ENCODE measurements at regions not wholly inside any gene's neighbourhood (a gene's known extent, or its start where the extent isn't known, plus 50 kb on each side); places are given as distances from the start of the nearest gene placed in this dataset.

GRCh38 chr5:162882629-162883028 is 554.8 kb upstream of the CCNG1 start:
- no peaks in the 10 kb centered on the region for H3K4me1 ChIP-seq (ENCODE audit: control insufficient read depth, insufficient read depth, low read length)
- intact Hi-C loops (cut with micrococcal nuclease), result no loop called here
- peaks cover 15 to 16% of the 10 kb centered on the region in 2 donors for H3K9me3 Mint-ChIP-seq
- WGBS (ENCODE audit: insufficient coverage), result 87% methylated on average over 12 of the region's 12 CpGs
- ATAC-seq, result no peak
- no peak for DNase-seq
- H3K27me3 ChIP-seq (ENCODE audit: control insufficient read depth, insufficient read depth, low read length), result no peaks in the 10 kb centered on the region
- no peak overlapping the region for H3K27ac Mint-ChIP-seq
- no peak overlapping the region for H3K4me3 ChIP-seq (ENCODE audit: low read length)
- no peaks in the 10 kb centered on the region for H3K4me1 Mint-ChIP-seq
- H3K36me3 ChIP-seq (ENCODE audit: control insufficient read depth, insufficient read depth, low read length), result no peaks in the 10 kb centered on the region
- H3K9me3 ChIP-seq (ENCODE audit: control insufficient read depth, insufficient read depth, low read length), result peaks cover 8% of the 10 kb centered on the region
- no peaks in the 10 kb centered on the region for H3K36me3 Mint-ChIP-seq
- H3K27ac ChIP-seq (ENCODE audit: low read length), result no peak overlapping the region
- TF ChIP-seq CTCF (IDR thresholded peaks at IDR 0.05), result no peak
- H3K27me3 Mint-ChIP-seq (ENCODE audit: low read depth in 2 of 2), result no peaks in the 10 kb centered on the region
- H3K4me3 Mint-ChIP-seq, result no peak overlapping the region

- Mint-ChIP-seq H3K36me3 (no peaks in the 10 kb centered on the region), H3K4me1 (no peaks in the 10 kb centered on the region), H3K9me3 (peaks cover 6 to 9% of the 10 kb centered on the region in 2 donors), H3K27me3 (ENCODE audit: low read depth in 2 of 2) (no peaks in the 10 kb centered on the region), H3K4me3 (no peak overlapping the region), H3K27ac (no peak overlapping the region)
- H3K36me3 ChIP-seq (ENCODE audit: control insufficient read depth, insufficient read depth, low read length), result no peaks in the 10 kb centered on the region
- no peak for TF ChIP-seq CTCF (IDR thresholded peaks at IDR 0.05)
- WGBS (ENCODE audit: insufficient coverage), result 59% methylated on average over 6 of the region's 6 CpGs
- no peak for DNase-seq
- H3K27me3 ChIP-seq (ENCODE audit: control insufficient read depth, insufficient read depth, low read length), result no peaks in the 10 kb centered on the region
- intact Hi-C loops (cut with micrococcal nuclease), result no loop called here
- H3K9me3 ChIP-seq (ENCODE audit: control insufficient read depth, insufficient read depth, low read length), result peaks cover 3% of the 10 kb centered on the region
- no peak for ATAC-seq
- H3K27ac ChIP-seq (ENCODE audit: low read length), result no peak overlapping the region
- no peaks in the 10 kb centered on the region for H3K4me1 ChIP-seq (ENCODE audit: control insufficient read depth, insufficient read depth, low read length)
- H3K4me3 ChIP-seq (ENCODE audit: low read length), result no peak overlapping the region
Measured at GRCh38 chr5:162886717-162887116, 550.7 kb upstream of the CCNG1 start.

- H3K4me3 ChIP-seq (ENCODE audit: low read length), result no peak overlapping the region
- Mint-ChIP-seq H3K27ac (no peak overlapping the region), H3K36me3 (no peaks in the 10 kb centered on the region), H3K9me3 (peaks cover 6 to 9% of the 10 kb centered on the region in 2 donors), H3K4me1 (no peaks in the 10 kb centered on the region), H3K4me3 (no peak overlapping the region), H3K27me3 (ENCODE audit: low read depth in 2 of 2) (no peaks in the 10 kb centered on the region)
- peaks cover 3% of the 10 kb centered on the region for H3K9me3 ChIP-seq (ENCODE audit: control insufficient read depth, insufficient read depth, low read length)
- ATAC-seq (no peak), DNase-seq (no peak)
- no peaks in the 10 kb centered on the region for H3K36me3 ChIP-seq (ENCODE audit: control insufficient read depth, insufficient read depth, low read length)
- 95% methylated on average over 2 of the region's 2 CpGs for WGBS (ENCODE audit: insufficient coverage)
- H3K27ac ChIP-seq (ENCODE audit: low read length), result no peak overlapping the region
- TF ChIP-seq CTCF (IDR thresholded peaks at IDR 0.05), result no peak
- H3K27me3 ChIP-seq (ENCODE audit: control insufficient read depth, insufficient read depth, low read length), result no peaks in the 10 kb centered on the region
- H3K4me1 ChIP-seq (ENCODE audit: control insufficient read depth, insufficient read depth, low read length), result no peaks in the 10 kb centered on the region
- intact Hi-C loops (cut with micrococcal nuclease), result no loop called here
Measured at GRCh38 chr5:162888268-162888667, 549.1 kb upstream of the CCNG1 start.

GRCh38 chr5:162911873-162912272 is 525.5 kb upstream of the CCNG1 start:
- no peak overlapping the region for H3K27ac ChIP-seq (ENCODE audit: low read length)
- ATAC-seq (no peak), DNase-seq (no peak)
- Mint-ChIP-seq H3K9me3 (peaks cover 7 to 17% of the 10 kb centered on the region in 2 donors), H3K27ac (no peak overlapping the region), H3K4me1 (no peaks in the 10 kb centered on the region), H3K4me3 (no peak overlapping the region), H3K27me3 (ENCODE audit: low read depth in 2 of 2) (no peaks in the 10 kb centered on the region), H3K36me3 (no peaks in the 10 kb centered on the region)
- H3K27me3 ChIP-seq (ENCODE audit: control insufficient read depth, insufficient read depth, low read length), result no peaks in the 10 kb centered on the region
- no peak for TF ChIP-seq CTCF (IDR thresholded peaks at IDR 0.05)
- H3K4me3 ChIP-seq (ENCODE audit: low read length), result no peak overlapping the region
- 65% methylated on average over 2 of the region's 2 CpGs for WGBS (ENCODE audit: insufficient coverage)
- no peaks in the 10 kb centered on the region for H3K9me3 ChIP-seq (ENCODE audit: control insufficient read depth, insufficient read depth, low read length)
- no peaks in the 10 kb centered on the region for H3K36me3 ChIP-seq (ENCODE audit: control insufficient read depth, insufficient read depth, low read length)
- no peaks in the 10 kb centered on the region for H3K4me1 ChIP-seq (ENCODE audit: control insufficient read depth, insufficient read depth, low read length)
- intact Hi-C loops (cut with micrococcal nuclease), result no loop called here

All from natural killer cell (primary cell).